Activated T-helper 2 cell treated with anti-CD3 and anti-CD28 coated beads, Interferon-gamma antibody, Interleukin-2, Interleukin-4, amounts not matched to agents 10 μg/mL and 5 μg/mL and 100 μg/mL, durations not matched to agents 14 hours and 24 hours and 36 hours (primary cell): ENCODE measurements at regions not wholly inside any gene's neighbourhood (a gene's known extent, or its start where the extent isn't known, plus 50 kb on each side); places are given as distances from the start of the nearest gene placed in this dataset.
"Not testable (repeated sequence)": the region's sequence is repeated elsewhere in the genome, so short reads cannot be mapped to it uniquely, and the experiment has no call there.

Source experiments
- DNase-seq: peaks from one replicate; pipeline ENCODE4 v3.0.0; 2021; ENCODE audit warnings: low spot score
- H3K27ac Mint-ChIP-seq: one replicate; pipeline ENCODE4 v1.8.0; 2021; ENCODE audit warnings: mixed read lengths
- H3K27me3 Mint-ChIP-seq: one replicate; pipeline ENCODE4 v1.8.0; 2021; ENCODE audit warnings: low read depth, mixed read lengths
- H3K36me3 Mint-ChIP-seq: one replicate; pipeline ENCODE4 v1.8.0; 2021; ENCODE audit warnings: low read depth, mixed read lengths
- H3K4me1 Mint-ChIP-seq: one replicate; pipeline ENCODE4 v1.8.0; 2021; ENCODE audit warnings: low read depth, mixed read lengths
- H3K4me3 Mint-ChIP-seq: one replicate; pipeline ENCODE4 v1.8.0; 2021; ENCODE audit warnings: low read depth, mild to moderate bottlenecking, moderate library complexity, mixed read lengths
- H3K9me3 Mint-ChIP-seq: one replicate; pipeline ENCODE4 v1.8.0; 2021; ENCODE audit warnings: mixed read lengths
- intact Hi-C: fragments of 100-400 bp; cut with micrococcal nuclease; formaldehyde crosslinking; loops from one replicate; pipeline ENCODE4 v1.15.1; 2023

GRCh38 chr21:35590284-35590683 is 470.0 kb downstream of the SETD4 start:
- H3K4me3 Mint-ChIP-seq, H3K27ac Mint-ChIP-seq, intact Hi-C loops, H3K4me1 Mint-ChIP-seq, DNase-seq, H3K36me3 Mint-ChIP-seq, H3K9me3 Mint-ChIP-seq: not testable (repeated sequence)
- H3K27me3 Mint-ChIP-seq: peaks cover 19% of the 10 kb centered on the region

- Mint-ChIP-seq H3K36me3 (no peaks in the 10 kb centered on the region), H3K4me1 (peaks cover 10% of the 10 kb centered on the region), H3K27ac (no peak overlapping the region), H3K4me3 (no peak overlapping the region), H3K9me3 (peaks cover 3% of the 10 kb centered on the region), H3K27me3 (peaks cover 11% of the 10 kb centered on the region)
- intact Hi-C loops: no loop called here
- no peak for DNase-seq
Measured at GRCh38 chr21:35587841-35588380, 472.4 kb downstream of the SETD4 start.

GRCh38 chr21:35586305-35586704 is 474.0 kb downstream of the SETD4 start:
- intact Hi-C loops: no loop called here
- DNase-seq: no peak
- Mint-ChIP-seq H3K36me3 (no peaks in the 10 kb centered on the region), H3K4me3 (no peak overlapping the region), H3K27ac (no peak overlapping the region), H3K4me1 (peaks cover 14% of the 10 kb centered on the region), H3K27me3 (peaks cover 12% of the 10 kb centered on the region), H3K9me3 (peaks cover 3% of the 10 kb centered on the region)

GRCh38 chr21:35585878-35586277 is 474.4 kb downstream of the SETD4 start:
- H3K27ac Mint-ChIP-seq: no peak overlapping the region
- H3K9me3 Mint-ChIP-seq: peaks cover 3% of the 10 kb centered on the region
- no peak for DNase-seq
- peaks cover 15% of the 10 kb centered on the region for H3K27me3 Mint-ChIP-seq
- intact Hi-C loops: no loop called here
- no peaks in the 10 kb centered on the region for H3K36me3 Mint-ChIP-seq
- peaks cover 14% of the 10 kb centered on the region for H3K4me1 Mint-ChIP-seq
- H3K4me3 Mint-ChIP-seq: no peak overlapping the region

GRCh38 chr21:35585155-35585554 is 475.2 kb downstream of the SETD4 start:
- peaks cover under 1% of the 10 kb centered on the region for H3K9me3 Mint-ChIP-seq
- no peak overlapping the region for H3K4me3 Mint-ChIP-seq
- DNase-seq: no peak
- peaks cover 17% of the 10 kb centered on the region for H3K4me1 Mint-ChIP-seq
- H3K27ac Mint-ChIP-seq: no peak overlapping the region
- no peaks in the 10 kb centered on the region for H3K36me3 Mint-ChIP-seq
- peaks cover 12% of the 10 kb centered on the region for H3K27me3 Mint-ChIP-seq
- intact Hi-C loops: no loop called here

GRCh38 chr21:35583566-35584216 is 476.6 kb downstream of the SETD4 start:
- no peak for DNase-seq
- Mint-ChIP-seq H3K27ac (no peak overlapping the region), H3K27me3 (peaks cover 8% of the 10 kb centered on the region), H3K4me3 (no peak overlapping the region), H3K4me1 (peaks cover 30% of the 10 kb centered on the region), H3K9me3 (peaks cover 4% of the 10 kb centered on the region), H3K36me3 (no peaks in the 10 kb centered on the region)
- intact Hi-C loops: no loop called here

GRCh38 chr21:35582731-35583130 is 477.6 kb downstream of the SETD4 start:
- Mint-ChIP-seq H3K4me3 (no peak overlapping the region), H3K27ac (no peak overlapping the region), H3K4me1 (peaks cover 31% of the 10 kb centered on the region), H3K27me3 (peaks cover 6% of the 10 kb centered on the region), H3K36me3 (no peaks in the 10 kb centered on the region), H3K9me3 (peaks cover 7% of the 10 kb centered on the region)
- intact Hi-C loops: no loop called here
- no peak for DNase-seq

- Mint-ChIP-seq H3K27ac (no peak overlapping the region), H3K4me1 (peaks cover 26% of the 10 kb centered on the region), H3K4me3 (no peak overlapping the region), H3K36me3 (no peaks in the 10 kb centered on the region), H3K9me3 (peaks cover 7% of the 10 kb centered on the region), H3K27me3 (peaks cover 5% of the 10 kb centered on the region)
- intact Hi-C loops: no loop called here
- DNase-seq: no peak
Measured at GRCh38 chr21:35581640-35582039, 478.7 kb downstream of the SETD4 start.

GRCh38 chr21:35579520-35580293 is 480.6 kb downstream of the SETD4 start:
- peak overlapping the region; percentile 71 for H3K27ac Mint-ChIP-seq
- H3K4me1 Mint-ChIP-seq: peaks cover 26% of the 10 kb centered on the region
- H3K27me3 Mint-ChIP-seq: peaks cover 5% of the 10 kb centered on the region
- intact Hi-C loops: loop anchor here (1.0 to 2.0 kb wide), 3 partner anchors 51 to 529 kb away; no protein-coding TSS in a partner anchor
- no peaks in the 10 kb centered on the region for H3K36me3 Mint-ChIP-seq
- no peak overlapping the region for H3K4me3 Mint-ChIP-seq
- H3K9me3 Mint-ChIP-seq: peaks cover 7% of the 10 kb centered on the region
- DNase-seq: no peak

- no peak for DNase-seq
- H3K9me3 Mint-ChIP-seq: peaks cover 7% of the 10 kb centered on the region
- intact Hi-C loops: loop anchor here (1.0 to 2.0 kb wide), 3 partner anchors 51 to 528 kb away; no protein-coding TSS in a partner anchor
Measured at GRCh38 chr21:35578831-35579471, 481.4 kb downstream of the SETD4 start.

GRCh38 chr21:35578347-35578782 is 482.0 kb downstream of the SETD4 start:
- Mint-ChIP-seq H3K9me3 (peaks cover 7% of the 10 kb centered on the region), H3K4me3 (no peak overlapping the region), H3K27ac (peak overlapping the region; percentile 71), H3K4me1 (peaks cover 26% of the 10 kb centered on the region), H3K27me3 (peaks cover 5% of the 10 kb centered on the region), H3K36me3 (no peaks in the 10 kb centered on the region)
- intact Hi-C loops: loop anchor here (2.0 kb wide), 1 partner anchor 528 kb away; no protein-coding TSS in a partner anchor
- no peak for DNase-seq

More at GRCh38 chr21:35578831-35579471, 481.4 kb downstream of the SETD4 start:
- Mint-ChIP-seq H3K27ac (peak overlapping the region; percentile 71), H3K27me3 (peaks cover 5% of the 10 kb centered on the region), H3K4me3 (no peak overlapping the region), H3K36me3 (no peaks in the 10 kb centered on the region), H3K4me1 (peaks cover 26% of the 10 kb centered on the region)

- no peaks in the 10 kb centered on the region for H3K27me3 Mint-ChIP-seq
- intact Hi-C loops: no loop called here
- no peak overlapping the region for H3K4me3 Mint-ChIP-seq
- H3K36me3 Mint-ChIP-seq: no peaks in the 10 kb centered on the region
- H3K27ac Mint-ChIP-seq: no peak overlapping the region
- DNase-seq: no peak
- H3K9me3 Mint-ChIP-seq: peaks cover 7% of the 10 kb centered on the region
- peaks cover 19% of the 10 kb centered on the region for H3K4me1 Mint-ChIP-seq
Measured at GRCh38 chr21:35575280-35575915, 484.9 kb downstream of the SETD4 start.
